ENCODE measurements at regions not wholly inside any gene's neighbourhood (a gene's known extent, or its start where the extent isn't known, plus 50 kb on each side); places are given as distances from the start of the nearest gene placed in this dataset.
A peak's percentile ranks its signal among the peaks of the same experiment; 100 is the strongest.
"Not testable (repeated sequence)": the region's sequence is repeated elsewhere in the genome, so short reads cannot be mapped to it uniquely, and the experiment has no call there.

DNA sequence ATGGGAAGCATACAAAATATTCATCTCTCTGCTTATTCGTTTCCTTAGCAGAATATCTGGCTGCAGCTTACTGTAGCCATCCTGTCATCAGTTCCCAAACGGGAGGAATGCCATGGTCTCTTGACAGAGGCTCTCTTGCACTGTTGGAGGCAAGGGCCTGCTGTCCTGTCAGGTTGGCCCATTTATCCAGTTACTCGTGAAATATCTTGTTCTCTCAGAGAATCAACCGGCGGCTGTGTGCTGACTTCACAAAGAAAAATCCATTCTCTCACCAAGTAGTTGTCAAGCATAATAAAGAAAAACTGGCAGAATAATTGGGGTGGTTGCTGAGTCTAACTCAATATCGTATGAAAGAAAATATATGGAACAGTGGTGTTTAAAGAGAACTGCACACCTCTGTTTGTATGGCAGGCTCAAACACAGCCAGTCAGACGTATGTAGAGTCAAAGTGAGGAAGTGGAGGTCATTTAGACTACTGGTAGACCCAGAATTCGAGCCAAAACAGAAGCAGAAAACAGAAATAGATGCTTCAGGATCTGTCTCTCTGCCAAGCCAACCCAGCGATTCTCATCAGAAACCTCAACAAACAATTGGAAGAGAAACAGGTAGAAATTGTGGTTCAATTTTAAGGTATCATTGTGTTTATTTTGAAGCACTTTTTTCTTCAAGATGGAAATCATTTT lies 349.2 kb upstream of the PRKCQ start:
- no peak for DNase-seq (ENCODE audit: low read depth)
- H3K4me3 ChIP-seq (ENCODE audit: control insufficient read depth, low read depth, low read length) = no peak overlapping the region
- TF ChIP-seq, protein P1, sequence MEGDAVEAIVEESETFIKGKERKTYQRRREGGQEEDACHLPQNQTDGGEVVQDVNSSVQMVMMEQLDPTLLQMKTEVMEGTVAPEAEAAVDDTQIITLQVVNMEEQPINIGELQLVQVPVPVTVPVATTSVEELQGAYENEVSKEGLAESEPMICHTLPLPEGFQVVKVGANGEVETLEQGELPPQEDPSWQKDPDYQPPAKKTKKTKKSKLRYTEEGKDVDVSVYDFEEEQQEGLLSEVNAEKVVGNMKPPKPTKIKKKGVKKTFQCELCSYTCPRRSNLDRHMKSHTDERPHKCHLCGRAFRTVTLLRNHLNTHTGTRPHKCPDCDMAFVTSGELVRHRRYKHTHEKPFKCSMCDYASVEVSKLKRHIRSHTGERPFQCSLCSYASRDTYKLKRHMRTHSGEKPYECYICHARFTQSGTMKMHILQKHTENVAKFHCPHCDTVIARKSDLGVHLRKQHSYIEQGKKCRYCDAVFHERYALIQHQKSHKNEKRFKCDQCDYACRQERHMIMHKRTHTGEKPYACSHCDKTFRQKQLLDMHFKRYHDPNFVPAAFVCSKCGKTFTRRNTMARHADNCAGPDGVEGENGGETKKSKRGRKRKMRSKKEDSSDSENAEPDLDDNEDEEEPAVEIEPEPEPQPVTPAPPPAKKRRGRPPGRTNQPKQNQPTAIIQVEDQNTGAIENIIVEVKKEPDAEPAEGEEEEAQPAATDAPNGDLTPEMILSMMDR (IDR thresholded peaks at IDR 0.05; ENCODE audit: control insufficient read depth, insufficient read depth, low read depth, low read length, missing control alignments) = no peak

DNA sequence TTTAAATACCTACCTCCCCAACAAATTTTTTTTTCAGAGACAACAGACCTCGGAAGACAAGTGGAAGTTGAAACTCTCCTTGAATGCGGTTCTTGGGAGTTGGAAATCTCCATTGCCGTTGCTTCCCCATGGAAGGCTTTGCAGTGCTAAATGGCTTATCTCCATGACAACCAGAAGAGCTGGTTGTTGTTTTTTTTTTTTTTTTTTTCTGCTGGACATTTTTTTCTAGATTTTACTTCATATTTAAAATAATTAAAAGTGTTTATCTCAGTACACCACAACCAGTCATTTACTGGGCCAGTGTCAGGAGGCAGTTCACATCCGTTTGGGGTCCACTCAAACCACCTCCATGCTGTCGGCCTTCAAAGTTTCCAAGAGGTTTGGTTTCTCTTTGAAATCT lies 348.5 kb upstream of the PRKCQ start:
- TF ChIP-seq, protein P1 (IDR thresholded peaks at IDR 0.05; ENCODE audit: control insufficient read depth, insufficient read depth, low read depth, low read length, missing control alignments) = no peak
- DNase-seq (ENCODE audit: low read depth) = no peak
- no peak overlapping the region for H3K4me3 ChIP-seq (ENCODE audit: control insufficient read depth, low read depth, low read length)

DNA sequence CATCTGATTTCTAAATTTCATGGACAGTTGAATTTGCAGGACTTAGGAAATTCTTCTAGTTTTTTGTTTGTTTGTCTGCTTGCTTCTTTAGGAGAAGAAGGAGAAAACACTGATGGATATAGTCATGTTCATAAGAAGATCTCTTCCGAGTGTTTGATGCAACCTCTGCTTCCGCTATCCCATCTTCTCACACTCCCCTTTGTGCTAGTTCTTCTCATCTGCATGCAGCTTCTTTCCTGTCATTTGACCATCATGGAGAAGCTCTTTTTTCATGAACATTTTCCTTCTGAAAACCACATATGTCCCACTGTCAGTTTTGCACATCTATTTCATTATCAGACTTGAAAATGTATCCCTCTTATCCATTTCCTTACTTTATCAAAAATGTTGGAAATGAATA lies 346.9 kb upstream of the PRKCQ start:
- TF ChIP-seq, protein P1 (IDR thresholded peaks at IDR 0.05; ENCODE audit: control insufficient read depth, insufficient read depth, low read depth, low read length, missing control alignments) = no peak
- DNase-seq (ENCODE audit: low read depth) = no peak

DNA sequence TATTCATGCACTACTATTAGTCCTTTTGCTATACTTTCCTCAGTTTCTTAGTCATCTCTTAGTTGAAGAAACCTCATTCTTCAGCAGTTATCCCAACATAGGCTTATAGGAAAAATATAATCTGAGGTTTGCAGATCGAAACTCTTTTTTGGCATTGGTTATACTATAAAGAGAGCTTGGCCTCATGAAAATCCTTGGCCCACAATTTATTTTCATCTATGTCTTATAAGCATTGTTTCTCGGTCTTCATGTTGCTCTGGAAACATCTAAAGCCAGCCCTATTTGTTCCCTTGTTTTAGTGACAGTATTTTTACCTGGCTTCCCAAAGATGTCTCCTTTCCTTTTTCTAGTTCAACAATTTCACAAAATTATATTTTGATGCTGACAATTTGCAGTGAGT lies 345.1 kb upstream of the PRKCQ start:
- no peak overlapping the region for H3K4me3 ChIP-seq (ENCODE audit: control insufficient read depth, low read depth, low read length)
- no peak for DNase-seq (ENCODE audit: low read depth)
- TF ChIP-seq, protein P1 (IDR thresholded peaks at IDR 0.05; ENCODE audit: control insufficient read depth, insufficient read depth, low read depth, low read length, missing control alignments) = no peak

More for the DNA sequence above, 346.9 kb upstream of the PRKCQ start:
- H3K4me3 ChIP-seq (ENCODE audit: control insufficient read depth, low read depth, low read length) = no peak overlapping the region

- no peak for DNase-seq (ENCODE audit: low read depth)
- TF ChIP-seq, protein P1 (IDR thresholded peaks at IDR 0.05; ENCODE audit: control insufficient read depth, insufficient read depth, low read depth, low read length, missing control alignments) = no peak
- no peak overlapping the region for H3K4me3 ChIP-seq (ENCODE audit: control insufficient read depth, low read depth, low read length)
These were observed 344.1 kb upstream of the PRKCQ start for GRCh38 chr10:6924166-6924565.

DNA sequence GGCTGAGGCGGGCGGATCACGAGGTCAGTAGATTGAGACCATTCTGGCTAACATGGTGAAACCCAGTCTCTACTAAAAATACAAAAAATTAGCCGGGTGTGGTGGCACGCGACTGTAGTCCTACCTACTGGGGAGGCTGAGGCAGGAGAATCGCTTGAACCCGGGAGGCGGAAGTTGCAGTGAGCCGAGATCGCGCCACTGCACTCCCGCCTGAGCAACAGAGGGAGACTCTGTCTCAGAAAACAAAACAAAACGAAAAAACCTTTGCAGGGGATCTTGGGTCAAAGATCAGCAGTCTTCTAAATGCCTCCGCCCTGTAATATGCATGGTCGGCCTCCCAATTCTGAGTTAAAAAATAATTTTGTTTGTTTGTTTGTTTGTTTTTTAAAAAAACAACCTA lies 340.9 kb upstream of the PRKCQ start:
- not testable (repeated sequence) for H3K4me3 ChIP-seq (ENCODE audit: control insufficient read depth, low read depth, low read length)

DNA sequence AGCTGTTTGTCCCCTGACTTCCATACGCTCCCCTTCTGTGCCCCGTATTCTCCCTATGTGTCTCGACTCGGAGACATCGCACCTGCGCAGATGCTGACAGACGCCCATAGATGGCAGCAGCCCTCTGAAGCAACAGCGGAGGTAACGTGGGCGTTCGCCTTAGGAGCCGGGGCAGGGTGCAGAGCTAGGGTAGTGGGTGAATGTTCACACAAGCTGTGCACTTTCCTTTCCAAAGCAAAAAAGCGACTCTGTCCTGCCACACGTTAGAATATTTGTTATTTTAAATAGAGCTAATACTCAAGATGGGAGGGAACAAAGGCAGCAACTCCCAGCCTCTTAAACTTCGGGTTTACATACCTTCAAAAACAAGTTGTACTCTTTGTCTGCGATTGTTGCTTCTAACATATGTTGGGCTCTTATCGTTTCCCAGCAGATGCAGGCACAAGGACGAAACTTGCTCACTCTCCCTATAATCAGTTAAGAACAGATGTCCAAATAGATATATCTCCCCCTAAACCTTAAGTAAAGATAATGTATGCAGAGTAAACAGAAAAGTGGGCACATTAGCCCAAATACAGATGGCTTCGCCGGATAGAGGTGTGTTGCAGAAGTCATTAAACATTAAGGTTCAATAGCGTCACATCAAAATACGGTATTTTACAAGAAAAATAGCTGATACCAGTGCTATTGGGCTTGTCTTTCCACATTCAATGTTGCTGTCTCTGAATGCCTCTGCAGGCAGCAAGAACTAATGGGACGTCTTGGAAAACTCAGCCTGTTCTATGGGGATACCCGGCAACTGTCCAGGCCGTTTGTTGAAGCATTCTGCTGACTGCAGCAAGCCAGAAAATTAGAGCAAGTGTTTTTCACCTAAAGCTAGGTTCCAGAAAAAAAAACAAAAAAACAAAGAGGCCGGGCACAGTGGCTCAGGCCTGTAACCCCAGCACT lies 340.3 kb upstream of the PRKCQ start:
- no peak overlapping the region for H3K4me3 ChIP-seq (ENCODE audit: control insufficient read depth, low read depth, low read length)
- TF ChIP-seq, protein P1 (IDR thresholded peaks at IDR 0.05; ENCODE audit: control insufficient read depth, insufficient read depth, low read depth, low read length, missing control alignments) = peak; percentile 73
- DNase-seq (ENCODE audit: low read depth) = no peak

More for the DNA sequence above, 340.9 kb upstream of the PRKCQ start:
- not testable (repeated sequence) for DNase-seq (ENCODE audit: low read depth)

Data from AG09309 (cell line).